ENCODE measurements at regions not wholly inside any gene's neighbourhood (a gene's known extent, or its start where the extent isn't known, plus 50 kb on each side); places are given as distances from the start of the nearest gene placed in this dataset.

DNA sequence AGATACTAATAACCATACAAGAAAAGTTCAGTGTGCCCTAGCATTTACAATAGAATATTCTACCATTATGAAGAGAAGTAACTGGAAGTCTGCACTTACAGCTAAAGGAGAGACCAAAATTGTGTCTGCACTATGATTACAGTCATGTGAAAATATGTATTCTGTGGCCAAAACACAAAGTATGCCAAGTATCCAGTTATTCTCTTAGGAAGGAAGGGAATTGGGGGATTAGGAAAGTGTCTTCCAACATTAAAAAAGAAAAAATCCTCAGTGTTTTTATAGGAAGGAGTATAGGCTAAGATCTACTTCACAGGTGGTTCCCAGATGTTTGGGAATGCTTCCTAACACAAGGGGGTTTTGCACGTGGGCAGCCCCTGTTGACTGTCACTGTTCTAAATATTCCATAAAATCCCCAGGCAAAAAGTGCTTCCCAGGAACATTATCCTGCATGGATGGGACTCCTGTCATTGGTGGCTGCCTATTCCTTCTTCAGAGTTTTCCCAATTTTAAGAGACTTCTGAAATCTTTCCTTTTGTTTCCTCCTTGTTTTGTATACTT, 180.2 kb upstream of the KLHL29 start:
- no peak overlapping the region for H3K4me3 ChIP-seq (ENCODE audit: low read length in 3 of 3)
- H3K27me3 ChIP-seq (ENCODE audit: control insufficient read depth in 3 of 3, insufficient read depth in 3 of 3, low read length in 3 of 3) = peaks cover 0 to 3% (median 0%) of the 10 kb centered on the region in 3 donors
- H3K4me1 ChIP-seq (ENCODE audit: control insufficient read depth in 3 of 3, insufficient read depth in 3 of 3, low read length in 3 of 3) = peaks cover 0 to 4% (median 0%) of the 10 kb centered on the region in 3 donors
- no peaks in the 10 kb centered on the region for H3K9me3 ChIP-seq (ENCODE audit: control insufficient read depth in 3 of 3, low read length in 3 of 3)
- H3K9ac ChIP-seq (ENCODE audit: low read depth in 1 of 3, low read length in 3 of 3) = no peak overlapping the region
- H3K36me3 ChIP-seq (ENCODE audit: control insufficient read depth in 3 of 3, insufficient read depth in 3 of 3, low read length in 3 of 3) = no peaks in the 10 kb centered on the region
- no peak overlapping the region for H3K27ac ChIP-seq (ENCODE audit: low read depth, low read length)

DNA sequence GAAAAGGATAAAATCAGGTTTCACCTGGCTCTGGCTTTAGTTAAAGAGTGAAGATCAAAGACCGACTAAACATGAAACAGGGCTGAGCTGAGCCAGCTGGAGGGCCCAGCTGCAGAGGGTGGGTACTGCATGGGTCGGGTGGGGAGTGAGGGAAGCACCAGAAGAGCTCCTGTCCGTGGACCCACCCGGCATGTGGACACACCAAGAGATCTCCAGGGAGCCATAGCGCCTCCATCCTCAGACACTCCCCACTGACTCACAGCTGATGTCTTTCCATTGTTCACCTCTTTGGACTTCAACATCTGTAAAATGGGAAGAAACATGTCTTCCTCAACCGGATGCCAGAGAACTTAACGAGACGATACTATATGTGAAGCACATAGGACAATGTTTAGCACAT, 178.3 kb upstream of the KLHL29 start:
- H3K9ac ChIP-seq (ENCODE audit: low read depth in 1 of 3, low read length in 3 of 3) = no peak overlapping the region
- peaks cover 0 to 4% (median 0%) of the 10 kb centered on the region in 3 donors for H3K4me1 ChIP-seq (ENCODE audit: control insufficient read depth in 3 of 3, insufficient read depth in 3 of 3, low read length in 3 of 3)
- peaks cover 0 to 3% (median 0%) of the 10 kb centered on the region in 3 donors for H3K27me3 ChIP-seq (ENCODE audit: control insufficient read depth in 3 of 3, insufficient read depth in 3 of 3, low read length in 3 of 3)
- no peaks in the 10 kb centered on the region for H3K9me3 ChIP-seq (ENCODE audit: control insufficient read depth in 3 of 3, low read length in 3 of 3)
- no peak overlapping the region for H3K4me3 ChIP-seq (ENCODE audit: low read length in 3 of 3)
- no peak overlapping the region for H3K27ac ChIP-seq (ENCODE audit: low read depth, low read length)
- H3K36me3 ChIP-seq (ENCODE audit: control insufficient read depth in 3 of 3, insufficient read depth in 3 of 3, low read length in 3 of 3) = no peaks in the 10 kb centered on the region

DNA sequence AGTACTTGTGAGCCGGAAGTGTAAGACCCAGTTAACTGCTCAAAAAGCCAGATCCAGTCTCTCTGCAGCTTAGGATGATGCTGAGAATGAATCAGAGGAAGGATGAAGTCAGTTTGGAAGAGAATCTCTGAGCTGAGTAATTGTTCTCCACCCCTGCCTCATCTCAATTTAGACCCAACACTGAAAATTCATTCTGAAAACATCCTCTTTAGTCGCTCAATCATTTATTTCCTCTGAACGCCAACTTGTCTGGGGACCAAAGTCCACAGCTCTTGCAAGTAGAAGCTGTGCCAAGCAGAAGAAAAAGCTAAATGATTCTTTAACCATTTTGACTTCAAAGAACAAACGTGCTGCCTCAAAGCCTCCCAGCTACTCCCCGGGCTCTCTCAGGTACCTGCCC, 177.1 kb upstream of the KLHL29 start:
- Histone ChIP-seq H3K27ac (ENCODE audit: low read depth, low read length) (no peak overlapping the region), H3K27me3 (ENCODE audit: control insufficient read depth in 3 of 3, insufficient read depth in 3 of 3, low read length in 3 of 3) (peaks cover 0 to 3% (median 0%) of the 10 kb centered on the region in 3 donors), H3K9me3 (ENCODE audit: control insufficient read depth in 3 of 3, low read length in 3 of 3) (no peaks in the 10 kb centered on the region), H3K4me1 (ENCODE audit: control insufficient read depth in 3 of 3, insufficient read depth in 3 of 3, low read length in 3 of 3) (peaks cover 0 to 4% (median 0%) of the 10 kb centered on the region in 3 donors), H3K9ac (ENCODE audit: low read depth in 1 of 3, low read length in 3 of 3) (no peak overlapping the region), H3K36me3 (ENCODE audit: control insufficient read depth in 3 of 3, insufficient read depth in 3 of 3, low read length in 3 of 3) (no peaks in the 10 kb centered on the region), H3K4me3 (ENCODE audit: low read length in 3 of 3) (no peak overlapping the region)

DNA sequence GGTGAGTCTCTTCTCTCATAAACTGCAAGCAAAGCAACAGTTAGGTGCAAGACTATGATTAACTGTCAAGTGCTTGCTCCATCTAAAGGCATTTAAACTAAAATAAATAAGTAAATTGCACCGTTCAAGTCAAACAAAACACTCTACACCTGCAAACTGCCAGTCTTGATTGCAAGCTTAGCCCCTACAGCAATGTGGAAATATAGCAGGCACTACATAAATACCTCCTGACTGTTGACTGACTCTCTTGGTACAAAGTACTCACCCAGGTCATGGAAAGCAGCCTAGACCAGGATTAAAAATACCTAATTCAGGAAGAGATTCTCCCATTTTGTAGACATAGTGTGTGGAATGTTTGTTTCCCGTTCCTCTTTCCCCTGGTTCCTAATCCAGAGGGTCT, 176.6 kb upstream of the KLHL29 start:
- no peaks in the 10 kb centered on the region for H3K9me3 ChIP-seq (ENCODE audit: control insufficient read depth in 3 of 3, low read length in 3 of 3)
- no peaks in the 10 kb centered on the region for H3K36me3 ChIP-seq (ENCODE audit: control insufficient read depth in 3 of 3, insufficient read depth in 3 of 3, low read length in 3 of 3)
- peaks cover 0 to 4% (median 0%) of the 10 kb centered on the region in 3 donors for H3K4me1 ChIP-seq (ENCODE audit: control insufficient read depth in 3 of 3, insufficient read depth in 3 of 3, low read length in 3 of 3)
- H3K27ac ChIP-seq (ENCODE audit: low read depth, low read length) = no peak overlapping the region
- H3K4me3 ChIP-seq (ENCODE audit: low read length in 3 of 3) = no peak overlapping the region
- peaks cover 0 to 3% (median 0%) of the 10 kb centered on the region in 3 donors for H3K27me3 ChIP-seq (ENCODE audit: control insufficient read depth in 3 of 3, insufficient read depth in 3 of 3, low read length in 3 of 3)
- H3K9ac ChIP-seq (ENCODE audit: low read depth in 1 of 3, low read length in 3 of 3) = no peak overlapping the region

DNA sequence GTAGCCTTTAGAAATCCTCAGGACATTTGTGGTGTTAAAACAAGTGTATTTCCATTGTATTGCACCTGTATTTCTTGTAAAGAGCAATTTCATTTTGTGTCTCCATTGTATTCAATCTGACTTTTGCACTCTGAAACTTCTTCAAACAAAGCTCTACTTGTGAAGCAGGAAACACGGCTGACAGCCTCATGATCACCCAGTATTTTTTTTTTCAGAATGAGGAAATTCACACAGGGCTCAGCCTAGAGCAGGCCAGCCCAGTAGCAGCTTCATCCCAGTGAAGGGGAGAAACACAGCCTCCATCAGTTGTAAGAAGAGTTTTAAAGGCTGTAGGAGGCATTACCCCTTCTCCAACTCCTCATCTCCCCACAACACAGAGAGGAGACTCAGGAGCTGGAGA, 175.9 kb upstream of the KLHL29 start:
- Histone ChIP-seq H3K27ac (ENCODE audit: low read depth, low read length) (no peak overlapping the region), H3K4me3 (ENCODE audit: low read length in 3 of 3) (no peak overlapping the region), H3K36me3 (ENCODE audit: control insufficient read depth in 3 of 3, insufficient read depth in 3 of 3, low read length in 3 of 3) (no peaks in the 10 kb centered on the region), H3K9me3 (ENCODE audit: control insufficient read depth in 3 of 3, low read length in 3 of 3) (no peaks in the 10 kb centered on the region), H3K27me3 (ENCODE audit: control insufficient read depth in 3 of 3, insufficient read depth in 3 of 3, low read length in 3 of 3) (peaks cover 0 to 3% (median 0%) of the 10 kb centered on the region in 3 donors), H3K4me1 (ENCODE audit: control insufficient read depth in 3 of 3, insufficient read depth in 3 of 3, low read length in 3 of 3) (peaks cover 0 to 4% (median 0%) of the 10 kb centered on the region in 3 donors), H3K9ac (ENCODE audit: low read depth in 1 of 3, low read length in 3 of 3) (no peak overlapping the region)

DNA sequence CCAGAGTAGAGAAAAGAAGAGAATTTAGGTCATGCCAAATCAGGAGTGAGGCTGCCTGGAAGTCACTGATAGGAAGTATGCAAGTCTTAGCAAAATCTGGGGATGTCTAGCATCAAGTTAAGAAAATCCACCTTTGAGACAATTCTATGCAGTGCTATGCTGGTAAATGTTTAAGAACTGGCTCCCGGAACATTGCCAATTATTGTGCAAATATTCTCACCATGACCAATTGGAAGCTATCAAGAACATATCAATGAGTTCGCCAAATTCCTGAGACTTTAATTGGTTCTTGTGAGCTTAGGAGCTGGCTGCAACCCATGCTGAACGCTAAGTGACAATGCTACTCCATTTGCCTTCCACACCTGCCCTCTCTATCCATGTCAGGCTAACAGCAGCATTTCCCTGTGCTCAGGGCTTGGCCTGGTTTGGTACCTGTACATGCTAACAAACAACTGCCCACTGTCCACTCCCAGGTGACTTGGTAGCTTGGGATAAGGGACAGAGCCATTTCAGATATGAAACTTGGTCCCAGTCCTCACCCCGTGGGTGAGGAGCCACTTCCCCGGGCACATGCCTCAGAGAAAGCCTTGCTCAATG, 172.9 kb upstream of the KLHL29 start:
- H3K27me3 ChIP-seq (ENCODE audit: control insufficient read depth in 3 of 3, insufficient read depth in 3 of 3, low read length in 3 of 3) = peaks cover 0 to 2% (median 0%) of the 10 kb centered on the region in 3 donors
- H3K9me3 ChIP-seq (ENCODE audit: control insufficient read depth in 3 of 3, low read length in 3 of 3) = no peaks in the 10 kb centered on the region
- no peaks in the 10 kb centered on the region for H3K4me1 ChIP-seq (ENCODE audit: control insufficient read depth in 3 of 3, insufficient read depth in 3 of 3, low read length in 3 of 3)
- no peak overlapping the region for H3K9ac ChIP-seq (ENCODE audit: low read depth in 1 of 3, low read length in 3 of 3)
- H3K4me3 ChIP-seq (ENCODE audit: low read length in 3 of 3) = no peak overlapping the region
- H3K36me3 ChIP-seq (ENCODE audit: control insufficient read depth in 3 of 3, insufficient read depth in 3 of 3, low read length in 3 of 3) = no peaks in the 10 kb centered on the region
- no peak overlapping the region for H3K27ac ChIP-seq (ENCODE audit: low read depth, low read length)

DNA sequence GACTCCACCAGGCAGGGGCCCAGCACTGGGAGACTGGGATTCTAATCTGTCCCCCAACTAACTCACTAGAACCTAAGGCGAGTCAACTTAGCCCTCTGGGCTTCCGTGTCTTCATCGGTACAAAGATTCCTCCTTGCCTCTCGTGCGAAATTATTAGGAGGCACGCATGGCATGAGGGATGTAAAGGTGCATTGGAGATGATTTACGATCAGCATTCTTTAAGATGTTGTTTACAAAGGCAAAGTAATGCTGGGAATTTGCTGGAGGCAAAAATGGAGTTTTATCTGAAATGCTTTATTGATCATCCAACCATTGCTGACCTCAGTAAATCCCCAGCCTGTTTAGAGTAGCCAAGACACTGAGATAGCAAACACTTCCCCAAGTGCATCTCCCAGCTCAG, 171.8 kb upstream of the KLHL29 start:
- Histone ChIP-seq H3K9ac (ENCODE audit: low read depth in 1 of 3, low read length in 3 of 3) (no peak overlapping the region), H3K4me1 (ENCODE audit: control insufficient read depth in 3 of 3, insufficient read depth in 3 of 3, low read length in 3 of 3) (no peaks in the 10 kb centered on the region), H3K36me3 (ENCODE audit: control insufficient read depth in 3 of 3, insufficient read depth in 3 of 3, low read length in 3 of 3) (no peaks in the 10 kb centered on the region), H3K4me3 (ENCODE audit: low read length in 3 of 3) (no peak overlapping the region), H3K27ac (ENCODE audit: low read depth, low read length) (no peak overlapping the region), H3K27me3 (ENCODE audit: control insufficient read depth in 3 of 3, insufficient read depth in 3 of 3, low read length in 3 of 3) (no peaks in the 10 kb centered on the region), H3K9me3 (ENCODE audit: control insufficient read depth in 3 of 3, low read length in 3 of 3) (no peaks in the 10 kb centered on the region)

DNA sequence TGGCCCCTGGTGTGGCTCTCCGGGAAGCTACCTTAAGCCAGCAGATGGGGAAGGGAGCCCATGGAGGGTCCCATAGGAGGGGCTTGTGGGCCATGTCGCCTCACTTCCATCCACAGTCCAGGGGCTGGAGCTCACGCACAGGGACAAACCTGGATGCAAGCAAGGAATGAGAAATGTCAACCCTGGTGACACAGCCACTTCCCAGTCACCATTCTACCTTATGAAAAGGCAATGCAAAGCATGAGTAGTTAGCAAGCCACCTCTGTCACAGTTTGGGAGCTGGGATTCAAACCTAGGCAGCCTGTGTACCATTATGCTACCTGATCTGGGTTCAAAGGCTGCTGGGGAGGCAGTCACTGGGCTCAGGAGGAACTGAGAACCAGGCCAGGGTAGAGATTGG, 170.0 kb upstream of the KLHL29 start:
- H3K4me1 ChIP-seq (ENCODE audit: control insufficient read depth in 3 of 3, insufficient read depth in 3 of 3, low read length in 3 of 3) = no peaks in the 10 kb centered on the region
- no peak overlapping the region for H3K9ac ChIP-seq (ENCODE audit: low read depth in 1 of 3, low read length in 3 of 3)
- H3K27ac ChIP-seq (ENCODE audit: low read depth, low read length) = no peak overlapping the region
- no peaks in the 10 kb centered on the region for H3K9me3 ChIP-seq (ENCODE audit: control insufficient read depth in 3 of 3, low read length in 3 of 3)
- no peaks in the 10 kb centered on the region for H3K27me3 ChIP-seq (ENCODE audit: control insufficient read depth in 3 of 3, insufficient read depth in 3 of 3, low read length in 3 of 3)
- H3K4me3 ChIP-seq (ENCODE audit: low read length in 3 of 3) = no peak overlapping the region
- H3K36me3 ChIP-seq (ENCODE audit: control insufficient read depth in 3 of 3, insufficient read depth in 3 of 3, low read length in 3 of 3) = no peaks in the 10 kb centered on the region

DNA sequence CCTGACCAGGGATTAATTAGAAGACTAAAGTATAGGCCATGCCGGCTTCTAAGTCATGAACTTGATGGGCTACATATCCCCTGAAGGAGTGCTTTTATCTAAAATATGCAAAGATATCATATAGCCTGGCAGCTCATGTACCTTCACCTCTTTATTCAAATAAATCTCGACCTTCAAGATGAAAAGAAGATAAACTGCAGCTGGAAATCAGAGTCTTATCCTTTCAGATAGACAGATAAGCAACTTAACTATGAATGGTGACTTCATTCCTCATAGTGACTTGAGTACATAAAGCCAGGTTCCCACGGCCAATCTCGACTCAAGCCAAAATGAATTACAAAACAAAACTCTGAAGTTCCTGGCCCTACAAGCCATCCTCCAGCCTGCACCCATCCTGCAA, 165.3 kb upstream of the KLHL29 start:
- H3K9me3 ChIP-seq (ENCODE audit: control insufficient read depth in 3 of 3, low read length in 3 of 3) = no peaks in the 10 kb centered on the region
- H3K9ac ChIP-seq (ENCODE audit: low read depth in 1 of 3, low read length in 3 of 3) = no peak overlapping the region
- no peak overlapping the region for H3K4me3 ChIP-seq (ENCODE audit: low read length in 3 of 3)
- no peaks in the 10 kb centered on the region for H3K4me1 ChIP-seq (ENCODE audit: control insufficient read depth in 3 of 3, insufficient read depth in 3 of 3, low read length in 3 of 3)
- H3K27me3 ChIP-seq (ENCODE audit: control insufficient read depth in 3 of 3, insufficient read depth in 3 of 3, low read length in 3 of 3) = no peaks in the 10 kb centered on the region
- H3K36me3 ChIP-seq (ENCODE audit: control insufficient read depth in 3 of 3, insufficient read depth in 3 of 3, low read length in 3 of 3) = no peaks in the 10 kb centered on the region
- no peak overlapping the region for H3K27ac ChIP-seq (ENCODE audit: low read depth, low read length)

DNA sequence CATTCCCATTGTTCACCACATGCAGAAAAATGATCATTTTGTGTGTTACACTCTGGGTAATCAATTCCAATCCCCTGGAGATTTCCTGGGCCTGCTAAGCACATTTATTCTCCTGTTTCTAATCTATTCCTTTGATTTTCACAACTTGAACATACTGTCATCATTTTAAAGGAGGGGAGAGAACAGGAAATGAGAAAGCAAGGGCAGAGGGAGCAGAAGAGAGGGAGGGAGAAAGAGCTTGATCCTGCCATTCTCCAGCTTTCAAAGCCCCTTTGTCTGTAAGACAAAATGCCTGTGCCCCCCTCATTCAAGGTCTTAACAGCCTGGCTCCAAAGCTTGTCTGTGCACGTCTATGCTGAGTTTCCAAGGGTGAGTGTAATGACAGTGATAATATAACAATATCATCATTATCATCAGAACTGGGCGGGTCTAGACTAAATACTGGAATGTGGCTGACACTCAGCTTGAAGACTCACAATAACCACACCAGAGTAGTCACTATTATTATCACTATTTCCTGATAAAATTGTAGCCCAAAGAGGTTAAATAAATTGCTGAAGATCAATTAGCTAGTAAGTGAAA, 164.4 kb upstream of the KLHL29 start:
- H3K4me3 ChIP-seq (ENCODE audit: low read length in 3 of 3) = no peak overlapping the region
- no peak overlapping the region for H3K27ac ChIP-seq (ENCODE audit: low read depth, low read length)
- no peaks in the 10 kb centered on the region for H3K27me3 ChIP-seq (ENCODE audit: control insufficient read depth in 3 of 3, insufficient read depth in 3 of 3, low read length in 3 of 3)
- H3K9me3 ChIP-seq (ENCODE audit: control insufficient read depth in 3 of 3, low read length in 3 of 3) = no peaks in the 10 kb centered on the region
- no peak overlapping the region for H3K9ac ChIP-seq (ENCODE audit: low read depth in 1 of 3, low read length in 3 of 3)
- H3K4me1 ChIP-seq (ENCODE audit: control insufficient read depth in 3 of 3, insufficient read depth in 3 of 3, low read length in 3 of 3) = no peaks in the 10 kb centered on the region
- H3K36me3 ChIP-seq (ENCODE audit: control insufficient read depth in 3 of 3, insufficient read depth in 3 of 3, low read length in 3 of 3) = no peaks in the 10 kb centered on the region
